ENCODE measurements at regions not wholly inside any gene's neighbourhood (a gene's known extent, or its start where the extent isn't known, plus 50 kb on each side); places are given as distances from the start of the nearest gene placed in this dataset.

DNA sequence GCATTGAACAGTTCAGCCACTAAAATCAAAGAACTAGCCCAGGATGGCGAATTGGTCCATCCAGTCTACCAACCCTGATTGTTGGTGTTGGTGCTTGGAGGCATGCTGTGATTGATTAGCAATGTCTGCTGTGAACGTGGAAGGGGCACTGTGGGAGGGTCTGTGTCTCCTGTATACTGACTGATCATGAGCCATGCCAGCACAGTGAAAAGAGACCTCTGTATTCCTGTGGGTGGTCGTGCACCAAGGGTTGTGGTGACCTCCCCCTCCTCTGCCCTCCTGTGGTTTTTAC is 63.0 kb upstream of the DLK1 start:
- H3K4me2 ChIP-seq, result no peak overlapping the region
- no peaks in the 10 kb centered on the region for H4K20me1 ChIP-seq (ENCODE audit: insufficient read depth)
- TF ChIP-seq, protein P1, sequence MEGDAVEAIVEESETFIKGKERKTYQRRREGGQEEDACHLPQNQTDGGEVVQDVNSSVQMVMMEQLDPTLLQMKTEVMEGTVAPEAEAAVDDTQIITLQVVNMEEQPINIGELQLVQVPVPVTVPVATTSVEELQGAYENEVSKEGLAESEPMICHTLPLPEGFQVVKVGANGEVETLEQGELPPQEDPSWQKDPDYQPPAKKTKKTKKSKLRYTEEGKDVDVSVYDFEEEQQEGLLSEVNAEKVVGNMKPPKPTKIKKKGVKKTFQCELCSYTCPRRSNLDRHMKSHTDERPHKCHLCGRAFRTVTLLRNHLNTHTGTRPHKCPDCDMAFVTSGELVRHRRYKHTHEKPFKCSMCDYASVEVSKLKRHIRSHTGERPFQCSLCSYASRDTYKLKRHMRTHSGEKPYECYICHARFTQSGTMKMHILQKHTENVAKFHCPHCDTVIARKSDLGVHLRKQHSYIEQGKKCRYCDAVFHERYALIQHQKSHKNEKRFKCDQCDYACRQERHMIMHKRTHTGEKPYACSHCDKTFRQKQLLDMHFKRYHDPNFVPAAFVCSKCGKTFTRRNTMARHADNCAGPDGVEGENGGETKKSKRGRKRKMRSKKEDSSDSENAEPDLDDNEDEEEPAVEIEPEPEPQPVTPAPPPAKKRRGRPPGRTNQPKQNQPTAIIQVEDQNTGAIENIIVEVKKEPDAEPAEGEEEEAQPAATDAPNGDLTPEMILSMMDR (conservative IDR thresholded peaks at IDR 0.05; ENCODE audit: low read depth, low read length), result no peak
- no peak overlapping the region for H3K4me3 ChIP-seq (IDR thresholded peaks at IDR 0.05; ENCODE audit: insufficient read depth, low read depth, low read length)
- H3K79me2 ChIP-seq (ENCODE audit: insufficient read depth, low read depth), result no peaks in the 10 kb centered on the region
- H3K27me3 ChIP-seq (ENCODE audit: insufficient read depth, low read depth), result peaks cover 26% of the 10 kb centered on the region; the same call in 1 of the 2 replicates
- no peaks in the 10 kb centered on the region for H3K4me1 ChIP-seq (ENCODE audit: low read depth, poor library complexity, severe bottlenecking)
- no peak overlapping the region for H3K27ac ChIP-seq
- H2AFZ ChIP-seq (ENCODE audit: low read depth), result no peak overlapping the region
- H3K36me3 ChIP-seq (ENCODE audit: insufficient read depth), result no peaks in the 10 kb centered on the region
- H3K9ac ChIP-seq, result no peak overlapping the region

DNA sequence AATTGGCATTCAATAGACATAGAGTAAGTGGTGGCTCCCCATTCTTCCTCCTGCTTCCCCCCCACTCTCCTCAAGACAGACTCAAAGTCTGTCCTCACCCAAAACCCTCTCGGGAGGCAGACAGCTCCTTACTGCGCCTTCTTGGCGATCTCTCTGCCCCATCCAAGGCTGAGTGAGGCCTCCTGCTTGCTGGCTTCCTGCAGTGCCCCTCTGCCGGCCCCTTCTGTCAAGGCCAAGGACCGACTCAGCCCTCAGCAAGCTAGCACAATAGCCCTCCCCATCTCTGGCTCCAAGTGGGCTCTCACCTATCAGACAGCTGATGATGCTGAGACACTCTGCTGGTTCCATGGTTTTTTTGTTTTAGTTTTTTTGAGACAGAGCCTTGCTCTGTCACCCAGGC is 62.5 kb upstream of the DLK1 start:
- Histone ChIP-seq H3K4me3 (IDR thresholded peaks at IDR 0.05; ENCODE audit: insufficient read depth, low read depth, low read length) (no peak overlapping the region), H4K20me1 (ENCODE audit: insufficient read depth) (no peaks in the 10 kb centered on the region)
- TF ChIP-seq, protein P1 (conservative IDR thresholded peaks at IDR 0.05; ENCODE audit: low read depth, low read length), result no peak

DNA sequence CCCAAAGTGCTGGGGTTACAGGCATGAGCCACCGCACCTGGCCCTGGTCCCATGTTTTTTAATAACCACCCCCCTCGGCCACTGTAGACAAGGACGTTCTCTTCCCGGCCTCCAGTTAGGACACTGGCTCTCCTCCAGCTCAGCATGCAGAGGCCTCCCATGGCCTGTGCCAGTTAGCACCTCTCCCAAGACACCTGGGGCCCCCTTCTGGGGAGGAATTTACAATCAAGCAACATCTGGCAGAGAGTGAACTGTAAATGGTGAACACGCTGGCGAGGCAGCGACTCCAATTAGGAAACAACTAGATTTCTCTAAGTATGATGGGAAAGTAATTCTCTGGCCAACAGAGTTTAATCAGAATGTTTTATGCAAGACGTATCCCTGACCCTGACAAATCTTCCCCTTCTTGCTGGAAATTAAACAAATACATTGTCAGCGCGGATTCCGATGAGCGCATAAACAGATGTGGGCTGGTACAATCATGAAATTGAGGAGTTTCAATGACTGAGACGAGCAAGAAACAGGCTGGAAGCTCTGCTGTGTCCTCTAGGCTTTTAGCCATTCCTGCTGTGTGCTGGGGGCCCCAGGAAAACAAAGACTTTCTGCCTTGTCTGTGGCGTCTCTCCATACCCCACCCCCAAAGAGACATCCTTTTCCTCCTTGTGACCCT is 61.7 kb upstream of the DLK1 start:
- H2AFZ ChIP-seq (ENCODE audit: low read depth), result no peak overlapping the region
- peaks cover 35% of the 10 kb centered on the region; the same call in 1 of the 2 replicates for H3K27me3 ChIP-seq (ENCODE audit: insufficient read depth, low read depth)
- no peak overlapping the region for H3K4me2 ChIP-seq
- H3K4me1 ChIP-seq (ENCODE audit: low read depth, poor library complexity, severe bottlenecking), result no peaks in the 10 kb centered on the region
- H3K27ac ChIP-seq, result no peak overlapping the region
- no peak overlapping the region for H3K4me3 ChIP-seq (IDR thresholded peaks at IDR 0.05; ENCODE audit: insufficient read depth, low read depth, low read length)
- H4K20me1 ChIP-seq (ENCODE audit: insufficient read depth), result no peaks in the 10 kb centered on the region
- H3K79me2 ChIP-seq (ENCODE audit: insufficient read depth, low read depth), result no peaks in the 10 kb centered on the region
- TF ChIP-seq, protein P1 (conservative IDR thresholded peaks at IDR 0.05; ENCODE audit: low read depth, low read length), result no peak
- H3K36me3 ChIP-seq (ENCODE audit: insufficient read depth), result no peaks in the 10 kb centered on the region
- H3K9ac ChIP-seq, result no peak overlapping the region

More for the DNA sequence above, 62.5 kb upstream of the DLK1 start:
- no peaks in the 10 kb centered on the region for H3K79me2 ChIP-seq (ENCODE audit: insufficient read depth, low read depth)
- H2AFZ ChIP-seq (ENCODE audit: low read depth), result no peak overlapping the region
- H3K4me2 ChIP-seq, result no peak overlapping the region
- H3K36me3 ChIP-seq (ENCODE audit: insufficient read depth), result no peaks in the 10 kb centered on the region
- H3K27me3 ChIP-seq (ENCODE audit: insufficient read depth, low read depth), result peaks cover 31% of the 10 kb centered on the region; the same call in 1 of the 2 replicates
- no peak overlapping the region for H3K27ac ChIP-seq
- H3K4me1 ChIP-seq (ENCODE audit: low read depth, poor library complexity, severe bottlenecking), result no peaks in the 10 kb centered on the region
- no peak overlapping the region for H3K9ac ChIP-seq

DNA sequence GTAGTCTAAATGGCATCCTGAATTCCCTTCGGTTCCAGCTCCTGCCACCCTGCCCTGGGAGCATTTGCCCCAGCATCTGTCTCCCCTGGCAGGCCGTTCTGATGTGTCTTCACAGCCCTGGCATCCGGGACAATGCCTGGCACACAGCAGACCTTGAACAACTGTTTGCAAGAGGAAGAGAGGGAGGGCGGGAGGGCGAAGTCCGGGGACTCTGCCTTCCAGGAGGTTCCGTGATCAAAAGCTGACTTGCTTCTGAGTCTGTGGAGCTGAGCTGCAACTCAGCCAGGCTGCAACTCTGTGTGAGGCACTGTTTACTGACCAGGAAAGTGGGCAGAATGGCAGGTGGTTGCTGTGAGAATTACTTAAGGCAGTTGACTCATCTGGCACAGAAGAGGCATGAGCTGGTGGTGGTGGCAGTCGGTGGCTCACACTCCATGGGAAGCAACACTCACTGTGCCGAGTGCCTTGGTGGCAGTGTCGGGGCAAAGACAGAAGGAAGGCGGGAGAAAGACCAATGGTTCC is 61.1 kb upstream of the DLK1 start:
- no peaks in the 10 kb centered on the region for H3K4me1 ChIP-seq (ENCODE audit: low read depth, poor library complexity, severe bottlenecking)
- H3K4me3 ChIP-seq (IDR thresholded peaks at IDR 0.05; ENCODE audit: insufficient read depth, low read depth, low read length), result no peak overlapping the region
- H2AFZ ChIP-seq (ENCODE audit: low read depth), result no peak overlapping the region
- TF ChIP-seq, protein P1 (conservative IDR thresholded peaks at IDR 0.05; ENCODE audit: low read depth, low read length), result no peak
- no peak overlapping the region for H3K4me2 ChIP-seq
- no peaks in the 10 kb centered on the region for H3K36me3 ChIP-seq (ENCODE audit: insufficient read depth)
- H4K20me1 ChIP-seq (ENCODE audit: insufficient read depth), result no peaks in the 10 kb centered on the region
- no peak overlapping the region for H3K9ac ChIP-seq
- H3K79me2 ChIP-seq (ENCODE audit: insufficient read depth, low read depth), result no peaks in the 10 kb centered on the region
- H3K27me3 ChIP-seq (ENCODE audit: insufficient read depth, low read depth), result peaks cover 40% of the 10 kb centered on the region
- no peak overlapping the region for H3K27ac ChIP-seq
